ENCODE measurements at regions not wholly inside any gene's neighbourhood (a gene's known extent, or its start where the extent isn't known, plus 50 kb on each side); places are given as distances from the start of the nearest gene placed in this dataset.

- TF ChIP-seq CTCF (conservative IDR thresholded peaks at IDR 0.05 in 1 of 2, IDR thresholded peaks at IDR 0.05 in 1 of 2; ENCODE audit: extremely low read depth in 1 of 2, insufficient read depth in 1 of 2, low read depth in 1 of 2, low read length in 2 of 2): no peak
- no peak for TF ChIP-seq EZH2 (IDR thresholded peaks at IDR 0.05; ENCODE audit: borderline replicate concordance, low read length)
These were observed 328.6 kb downstream of the CDH2 start for GRCh38 chr18:27848336-27848735.

Data from mammary epithelial cell (primary cell).